AG10803 (cell line): ENCODE measurements at regions not wholly inside any gene's neighbourhood (a gene's known extent, or its start where the extent isn't known, plus 50 kb on each side); places are given as distances from the start of the nearest gene placed in this dataset.

Experiments used
- DNase-seq: peaks from one replicate; pipeline ENCODE4 v3.0.0; 2010; ENCODE audit warnings: low read depth
- H3K4me3 ChIP-seq: 2 replicates; pipeline ENCODE4 v1.5.1; 2011; ENCODE audit warnings: mild to moderate bottlenecking, low read length, control low read depth
- TF ChIP-seq, protein P1 (sequence below): conservative IDR thresholded peaks from 2 replicates; pipeline ENCODE4 v1.5.1; 2011; ENCODE audit warnings: mild to moderate bottlenecking, low read length, control low read depth, inconsistent platforms

DNA sequence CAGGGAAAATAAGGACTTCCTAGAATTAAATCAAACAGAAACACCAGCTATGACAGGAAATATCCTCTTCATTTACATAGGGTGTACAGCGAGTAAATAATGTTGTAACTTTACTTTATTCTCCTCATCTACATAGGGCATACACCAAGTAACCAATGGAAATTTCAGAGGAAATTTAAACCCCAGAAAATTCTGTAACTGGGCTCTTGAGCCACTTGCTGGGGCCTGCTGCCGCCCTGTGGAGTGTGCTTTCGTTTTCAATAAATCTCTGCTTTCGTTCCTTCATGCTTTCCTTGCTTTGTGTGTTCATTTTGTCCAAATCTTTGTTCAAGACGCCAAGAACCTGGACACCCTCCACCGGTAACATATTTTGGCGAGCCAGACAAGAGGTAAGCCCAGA lies 990.4 kb upstream of the CADM2 start:
- no peak overlapping the region for H3K4me3 ChIP-seq
- TF ChIP-seq, protein P1, sequence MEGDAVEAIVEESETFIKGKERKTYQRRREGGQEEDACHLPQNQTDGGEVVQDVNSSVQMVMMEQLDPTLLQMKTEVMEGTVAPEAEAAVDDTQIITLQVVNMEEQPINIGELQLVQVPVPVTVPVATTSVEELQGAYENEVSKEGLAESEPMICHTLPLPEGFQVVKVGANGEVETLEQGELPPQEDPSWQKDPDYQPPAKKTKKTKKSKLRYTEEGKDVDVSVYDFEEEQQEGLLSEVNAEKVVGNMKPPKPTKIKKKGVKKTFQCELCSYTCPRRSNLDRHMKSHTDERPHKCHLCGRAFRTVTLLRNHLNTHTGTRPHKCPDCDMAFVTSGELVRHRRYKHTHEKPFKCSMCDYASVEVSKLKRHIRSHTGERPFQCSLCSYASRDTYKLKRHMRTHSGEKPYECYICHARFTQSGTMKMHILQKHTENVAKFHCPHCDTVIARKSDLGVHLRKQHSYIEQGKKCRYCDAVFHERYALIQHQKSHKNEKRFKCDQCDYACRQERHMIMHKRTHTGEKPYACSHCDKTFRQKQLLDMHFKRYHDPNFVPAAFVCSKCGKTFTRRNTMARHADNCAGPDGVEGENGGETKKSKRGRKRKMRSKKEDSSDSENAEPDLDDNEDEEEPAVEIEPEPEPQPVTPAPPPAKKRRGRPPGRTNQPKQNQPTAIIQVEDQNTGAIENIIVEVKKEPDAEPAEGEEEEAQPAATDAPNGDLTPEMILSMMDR = no peak
- no peak for DNase-seq

DNA sequence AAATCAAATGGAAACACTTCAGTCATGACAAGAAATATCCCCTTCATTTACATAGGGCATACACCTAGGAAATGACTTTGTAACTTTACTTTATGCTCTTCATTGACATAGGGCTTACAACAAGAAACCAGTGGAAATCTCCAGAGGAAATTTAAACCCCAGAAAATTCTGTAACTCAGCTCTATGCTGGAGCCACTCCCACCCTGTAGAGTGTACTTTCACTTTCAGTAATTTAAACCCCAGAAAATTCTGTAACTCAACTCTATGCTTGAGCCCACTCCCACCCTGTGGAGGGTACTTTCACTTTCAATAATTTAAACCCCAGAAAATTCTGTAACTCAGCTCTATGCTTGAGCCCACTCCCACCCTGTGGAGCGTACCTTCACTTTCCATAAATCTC lies 987.1 kb upstream of the CADM2 start:
- no peak overlapping the region for H3K4me3 ChIP-seq
- TF ChIP-seq, protein P1 = no peak
- no peak for DNase-seq

DNA sequence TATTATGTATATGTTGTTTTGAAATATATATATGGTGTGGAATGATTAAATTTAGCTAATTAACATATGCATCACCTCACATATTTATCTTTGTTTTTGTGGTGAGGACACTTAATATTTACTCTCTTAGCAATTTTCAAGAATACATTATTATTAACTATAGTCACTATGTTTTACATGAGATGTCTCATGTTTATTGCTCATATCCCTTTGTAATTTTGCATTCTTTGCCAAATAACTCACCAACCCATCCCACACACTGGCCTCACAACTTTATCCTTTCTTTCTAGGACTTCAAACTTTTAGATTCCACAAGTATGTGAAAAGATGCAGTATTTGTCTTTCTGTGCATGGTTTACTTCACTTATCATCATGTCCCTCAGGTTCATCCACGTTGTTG lies 950.2 kb upstream of the CADM2 start:
- H3K4me3 ChIP-seq = no peak overlapping the region
- TF ChIP-seq, protein P1 = no peak
- DNase-seq = no peak

GRCh38 chr3:84023842-84024241 lies 934.9 kb upstream of the CADM2 start:
- no peak overlapping the region for H3K4me3 ChIP-seq
- TF ChIP-seq, protein P1 = no peak
- DNase-seq = no peak

GRCh38 chr3:84039099-84039498 lies 919.7 kb upstream of the CADM2 start:
- TF ChIP-seq, protein P1 = no peak
- H3K4me3 ChIP-seq = no peak overlapping the region
- no peak for DNase-seq

DNA sequence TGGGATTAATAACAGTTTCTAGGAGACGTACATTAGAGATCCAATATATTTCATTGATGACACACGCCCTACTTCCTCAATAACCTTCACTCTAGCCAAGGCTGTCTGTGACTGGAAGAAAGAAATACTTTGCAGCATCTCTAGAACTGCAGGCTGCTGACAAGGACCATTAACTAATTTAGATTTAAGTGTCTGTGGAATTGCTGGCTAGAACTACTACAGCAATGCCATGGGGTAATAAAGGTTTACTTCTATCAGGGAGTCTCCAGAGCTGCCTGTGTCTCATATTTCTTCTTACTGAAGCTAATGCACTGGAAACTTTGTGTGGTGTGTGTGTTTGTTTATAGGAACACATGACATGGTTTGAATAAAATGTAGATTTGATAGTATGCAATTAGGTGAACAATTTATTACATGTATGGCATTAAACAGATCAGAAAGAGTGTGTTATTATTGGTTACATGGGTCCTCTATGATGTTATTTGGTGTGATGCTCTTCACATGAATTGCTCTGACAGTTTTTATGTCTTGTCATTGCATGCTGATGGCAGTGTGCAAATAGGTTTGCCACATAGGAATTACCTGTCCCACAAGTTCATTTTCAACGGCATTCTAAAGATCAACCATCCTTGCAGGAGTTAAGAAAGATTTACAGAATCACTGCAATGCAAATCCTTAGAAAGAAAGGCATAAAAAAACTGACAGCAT lies 916.2 kb upstream of the CADM2 start:
- no peak overlapping the region for H3K4me3 ChIP-seq
- DNase-seq = no peak
- TF ChIP-seq, protein P1 = no peak

DNA sequence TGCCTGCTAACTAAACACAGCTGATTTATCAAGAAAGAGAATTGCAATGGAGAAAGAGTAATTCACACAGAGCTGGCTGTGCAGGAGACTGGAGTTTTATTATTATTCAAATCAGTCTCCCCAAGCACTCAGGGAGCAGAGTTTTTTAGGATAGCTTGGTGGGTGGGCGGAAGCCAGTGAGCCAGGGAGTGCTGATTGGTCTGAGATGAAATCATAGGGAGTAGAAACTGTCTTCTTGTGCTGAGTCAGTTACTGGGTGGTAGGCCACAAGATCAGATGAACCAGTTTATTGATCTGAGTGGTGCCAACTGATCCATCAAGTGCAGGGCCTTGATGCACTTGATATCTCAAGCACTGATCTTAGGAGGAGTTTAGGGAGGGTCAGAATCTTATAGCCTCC lies 891.9 kb upstream of the CADM2 start:
- DNase-seq = no peak
- TF ChIP-seq, protein P1 = no peak
- no peak overlapping the region for H3K4me3 ChIP-seq
